ENCODE measurements at regions not wholly inside any gene's neighbourhood (a gene's known extent, or its start where the extent isn't known, plus 50 kb on each side); places are given as distances from the start of the nearest gene placed in this dataset.
"Not testable (repeated sequence)": the region's sequence is repeated elsewhere in the genome, so short reads cannot be mapped to it uniquely, and the experiment has no call there.

DNA sequence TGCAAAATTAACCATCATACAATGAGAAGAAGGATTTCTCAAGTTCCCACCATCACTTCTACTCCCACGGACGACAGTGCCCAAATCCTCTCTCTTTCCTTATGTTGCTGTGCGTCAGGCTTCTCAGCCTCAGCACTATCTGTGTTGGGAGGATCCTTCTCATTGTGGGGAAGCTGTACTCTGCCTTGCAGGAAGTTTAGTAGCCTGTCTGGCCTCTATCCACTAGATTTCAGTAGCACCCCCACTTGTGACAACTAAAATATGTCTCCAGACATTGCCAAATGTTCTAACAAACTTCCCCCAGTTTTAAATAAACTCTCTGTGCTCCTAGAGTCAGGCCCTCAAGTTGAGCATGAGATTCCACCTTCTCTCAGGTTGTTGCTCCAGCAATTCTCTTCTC is 545.9 kb upstream of the ZFP42 start:
- DNase-seq, result no peak

- no peak for DNase-seq
Observed at GRCh38 chr4:187451776-187452175, 543.8 kb upstream of the ZFP42 start.

- DNase-seq, result no peak
Observed at GRCh38 chr4:187460016-187460415, 535.6 kb upstream of the ZFP42 start.

GRCh38 chr4:187464573-187464972 is 531.0 kb upstream of the ZFP42 start:
- no peak for DNase-seq

DNA sequence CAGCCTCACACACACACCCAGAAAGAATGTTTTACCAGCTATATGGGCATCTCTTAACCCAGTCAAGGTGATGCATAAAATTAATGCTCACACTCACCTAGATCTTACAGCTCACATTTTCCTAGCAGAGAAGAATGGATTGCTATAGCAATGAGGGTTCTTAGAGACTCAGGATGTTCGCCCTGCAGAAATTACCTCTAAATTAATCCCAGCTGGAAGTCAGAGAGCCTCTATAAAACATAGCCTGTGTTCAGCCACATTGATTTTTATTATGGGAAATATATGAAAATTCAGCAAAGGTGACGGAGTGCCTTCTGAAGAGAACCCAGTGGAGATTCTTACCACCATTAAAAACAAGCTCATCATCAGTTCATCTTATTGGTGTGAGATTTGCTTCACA is 528.3 kb upstream of the ZFP42 start:
- no peak for DNase-seq

GRCh38 chr4:187469627-187470026 is 525.9 kb upstream of the ZFP42 start:
- no peak for DNase-seq

DNA sequence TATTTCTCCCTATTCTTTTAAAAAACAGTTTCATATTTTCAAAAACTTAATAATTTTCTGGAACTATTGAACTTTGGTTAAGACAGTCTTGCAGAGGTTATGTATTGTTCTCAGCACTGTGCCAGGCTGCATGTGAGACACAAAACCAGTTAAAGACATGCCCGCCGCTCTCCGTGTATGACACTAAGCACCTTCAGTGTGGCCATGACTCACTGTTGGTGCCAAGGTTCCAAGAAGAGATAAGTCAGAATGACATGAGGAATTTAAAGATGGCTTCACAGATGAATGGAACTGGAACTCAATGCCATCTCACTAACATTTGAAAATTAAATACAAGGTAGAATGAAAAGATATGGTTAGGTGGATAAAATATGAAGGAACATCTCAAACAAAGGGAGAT is 525.5 kb upstream of the ZFP42 start:
- DNase-seq, result no peak

DNA sequence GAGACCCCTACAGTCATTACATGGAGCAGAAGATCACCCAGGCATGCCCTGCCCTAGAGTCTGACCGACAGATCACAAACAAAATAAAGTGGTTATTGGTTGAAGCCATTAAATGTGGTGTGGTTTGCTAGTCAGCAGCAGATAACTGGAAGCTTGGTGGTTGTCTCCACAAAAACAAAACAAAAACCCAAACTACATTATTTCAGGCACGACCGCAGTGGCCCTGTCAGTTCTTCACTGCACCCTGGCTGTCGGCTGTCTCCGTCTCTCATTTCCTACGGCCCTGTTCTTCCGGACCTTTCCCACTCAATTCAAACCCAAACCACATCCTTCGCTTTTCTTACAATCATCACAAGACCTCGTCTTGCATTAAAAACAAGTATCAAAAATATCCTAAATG is 521.3 kb upstream of the ZFP42 start:
- no peak for DNase-seq

DNA sequence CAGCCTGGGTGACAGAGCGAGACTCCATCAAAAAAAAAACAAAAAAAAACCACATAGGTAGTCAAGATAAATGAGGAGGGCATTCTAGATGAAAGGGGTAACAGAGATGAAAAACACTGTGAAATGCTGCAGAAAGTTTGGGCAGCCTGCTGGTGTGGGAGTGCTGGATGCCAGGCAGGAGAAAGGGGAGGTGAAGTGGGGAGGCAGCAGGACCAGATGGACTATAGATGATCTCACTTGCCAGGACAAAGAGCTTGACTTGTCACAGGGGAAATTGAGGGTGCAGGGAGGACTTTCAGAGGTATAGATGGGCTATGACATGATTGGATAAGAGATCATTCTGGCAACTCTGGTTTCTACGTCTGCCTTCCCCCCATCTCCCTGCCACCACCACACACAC is 519.7 kb upstream of the ZFP42 start:
- no peak for DNase-seq

- DNase-seq, result no peak
Observed at GRCh38 chr4:187477224-187477623, 518.3 kb upstream of the ZFP42 start.

DNA sequence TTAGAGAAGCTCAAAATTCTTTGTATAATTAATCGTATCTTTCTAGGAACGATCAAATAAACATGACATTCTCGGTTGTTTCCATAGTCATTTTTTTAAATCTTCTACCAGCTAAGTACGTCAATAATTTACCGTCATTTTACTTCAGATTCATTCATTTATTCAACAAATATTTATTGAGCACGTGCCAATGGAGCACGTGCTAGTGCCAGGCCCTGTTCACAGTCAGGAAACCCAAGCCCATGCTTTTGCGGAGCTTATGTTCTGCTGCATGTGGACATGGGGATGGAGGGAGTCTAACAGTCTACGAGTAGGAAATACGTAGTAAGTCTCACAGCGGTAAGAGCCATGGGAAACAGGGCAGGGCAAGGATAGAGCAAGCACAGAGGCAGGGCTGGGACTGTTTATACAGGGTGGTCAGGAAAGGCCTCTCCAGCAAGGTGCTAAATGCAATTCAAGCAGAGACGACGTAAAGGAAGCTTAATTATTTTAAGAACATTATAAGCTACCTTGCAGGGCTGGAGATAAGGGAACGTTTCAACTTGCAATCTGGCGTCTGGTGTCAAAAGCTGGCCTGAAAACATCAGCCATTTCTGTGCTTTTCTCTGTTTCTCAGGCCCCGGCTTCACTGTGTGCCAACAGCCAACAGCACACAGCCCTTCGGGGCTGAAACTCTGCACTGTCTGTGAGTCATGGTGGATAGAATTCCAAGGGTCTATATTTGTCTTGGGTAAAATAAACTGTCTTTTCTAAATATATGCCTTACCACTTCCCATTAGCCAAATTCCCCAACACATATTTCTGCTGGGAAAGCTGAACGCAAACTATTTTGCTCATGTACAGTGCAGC is 517.1 kb upstream of the ZFP42 start:
- DNase-seq, result no peak

- DNase-seq, result no peak
Observed at GRCh38 chr4:187479511-187479910, 516.1 kb upstream of the ZFP42 start.

- DNase-seq, result no peak
Observed at GRCh38 chr4:187480146-187481145, 515.1 kb upstream of the ZFP42 start.

GRCh38 chr4:187484186-187484585 is 511.4 kb upstream of the ZFP42 start:
- DNase-seq, result no peak

DNA sequence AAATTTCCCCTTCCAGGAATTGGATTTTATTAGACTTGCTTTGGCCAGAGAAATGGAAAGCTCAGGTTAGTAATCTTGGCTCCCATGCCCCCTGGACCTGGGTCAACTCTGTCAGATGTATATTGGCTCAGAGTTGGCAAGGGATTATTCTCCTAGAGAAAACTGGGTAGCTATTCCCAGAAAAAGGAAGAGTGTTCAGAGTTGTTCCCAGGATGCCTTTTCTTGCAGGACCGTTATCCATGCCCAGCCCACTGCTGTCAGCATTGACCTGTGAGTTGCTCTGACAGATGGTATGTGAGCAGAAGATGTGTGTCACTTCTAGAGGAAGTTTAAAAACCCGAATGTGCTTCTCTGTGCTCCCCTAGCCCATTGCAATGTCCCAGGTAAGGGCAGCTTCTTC is 509.9 kb upstream of the ZFP42 start:
- no peak for DNase-seq

DNA sequence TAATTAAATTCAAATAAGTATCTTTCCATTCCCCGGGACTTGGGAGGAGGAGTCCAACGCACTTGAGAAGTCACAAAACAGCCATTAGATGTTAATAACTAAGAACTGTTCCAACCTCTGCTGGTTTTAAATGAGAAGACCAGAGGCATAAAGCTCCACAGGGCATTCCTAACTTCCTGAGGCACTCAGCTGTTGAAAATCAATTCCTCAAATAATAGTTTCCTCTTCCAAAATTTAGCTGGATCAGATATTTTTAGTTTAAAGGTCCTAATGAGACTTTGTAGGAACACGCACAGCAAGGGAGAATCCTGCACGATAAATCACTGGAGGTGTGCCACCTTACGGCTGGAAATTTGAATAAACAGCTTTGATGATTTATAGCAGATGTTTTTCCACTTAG is 504.3 kb upstream of the ZFP42 start:
- no peak for DNase-seq

GRCh38 chr4:187491959-187492358 is 503.6 kb upstream of the ZFP42 start:
- DNase-seq, result no peak

- no peak for DNase-seq
Observed at GRCh38 chr4:187493661-187494060, 501.9 kb upstream of the ZFP42 start.

GRCh38 chr4:187499956-187500355 is 495.6 kb upstream of the ZFP42 start:
- DNase-seq, result no peak

DNA sequence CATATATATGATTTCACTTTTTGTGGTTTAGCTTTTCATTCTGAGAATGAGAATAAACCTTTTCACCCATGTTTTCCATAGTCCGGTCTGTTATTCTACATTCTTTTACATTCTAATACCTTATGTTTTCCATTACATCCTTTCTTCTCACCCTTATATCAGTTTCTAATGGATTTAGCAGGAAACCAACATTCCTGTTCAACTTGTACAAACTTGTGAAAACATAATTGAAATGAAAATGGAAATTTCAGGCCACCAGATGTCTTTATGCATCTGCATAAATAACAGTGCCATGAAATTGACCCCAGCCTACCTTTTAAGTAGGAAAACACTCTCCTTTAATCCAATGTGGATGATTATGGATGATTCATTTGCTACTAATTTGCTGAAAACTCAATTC is 494.8 kb upstream of the ZFP42 start:
- DNase-seq, result no peak

- DNase-seq, result no peak
Observed at GRCh38 chr4:187501731-187502130, 493.8 kb upstream of the ZFP42 start.

- DNase-seq, result no peak
Observed at GRCh38 chr4:187504974-187505797, 490.4 kb upstream of the ZFP42 start.

GRCh38 chr4:187505798-187506141 is 489.8 kb upstream of the ZFP42 start:
- not testable (repeated sequence) for DNase-seq

Data from activated CD4-positive, alpha-beta T cell treated with anti-CD3 and anti-CD28 coated beads for 48 hours (primary cell).